PC-9 (cell line): ENCODE measurements at regions not wholly inside any gene's neighbourhood (a gene's known extent, or its start where the extent isn't known, plus 50 kb on each side); places are given as distances from the start of the nearest gene placed in this dataset.

Experiments
- BruUV-seq: library from RNA; stranded (reverse); fragments of 400-500 nt; replicated peaks from 2 replicates; lab custom pipeline; 2021; lab: Mats Ljungman, UMichigan
- CTCF ChIA-PET: fragments of 300-600 bp; sonication (Branson Sonifier 250); formaldehyde crosslinking; loops from one replicate; lab custom pipeline; 2022; ENCODE audit warnings: antibody characterized with exemption; lab: Charles Lee
- POLR2A ChIA-PET: fragments of 300-600 bp; sonication (Branson Sonifier 250); formaldehyde crosslinking; loops from one replicate; lab custom pipeline; 2022; ENCODE audit warnings: antibody characterized with exemption; ENCODE audit not compliant: unreplicated experiment; lab: Charles Lee
- DNase-seq, 2 experiments: peaks; one replicate each; pipeline versions ENCODE4 v3.0.0 to v3.0.0-alpha.2; 2015 to 2022; ENCODE audit warnings: mixed read lengths in 1 of 2
- H2AFZ ChIP-seq: fragments of 200-600 bp; sonication (generic); 2 replicates; pipeline ENCODE4 v1.8.1; 2017; ENCODE audit warnings: antibody characterized with exemption
- H3F3A ChIP-seq: fragments of 200-600 bp; sonication (generic); 2 replicates; pipeline ENCODE4 v1.8.1; 2017; ENCODE audit warnings: antibody characterized with exemption, mild to moderate bottlenecking, low read depth; ENCODE audit not compliant: insufficient read depth
- H3K27ac ChIP-seq: fragments of 200-600 bp; sonication (generic); 2 replicates; pipeline ENCODE4 v1.6.1; 2016; ENCODE audit warnings: mixed run types
- H3K27me3 ChIP-seq: fragments of 200-600 bp; sonication (generic); 2 replicates; pipeline ENCODE4 v1.6.1; 2016; ENCODE audit warnings: low read depth, mixed run types; ENCODE audit not compliant: insufficient read depth
- H3K36me3 ChIP-seq: fragments of 200-600 bp; sonication (generic); 2 replicates; pipeline ENCODE4 v1.6.1; 2016; ENCODE audit warnings: low read depth, mixed run types
- H3K4me1 ChIP-seq: fragments of 200-600 bp; sonication (generic); replicated peaks from 2 replicates; pipeline ENCODE4 v1.6.1; 2016; ENCODE audit warnings: mixed run types; ENCODE audit not compliant: insufficient read depth
- H3K4me2 ChIP-seq: fragments of 200-600 bp; sonication (generic); 2 replicates; pipeline ENCODE4 v1.6.1; 2017; ENCODE audit warnings: mixed run types
- H3K4me3 ChIP-seq: fragments of 200-600 bp; sonication (generic); 2 replicates; pipeline ENCODE4 v1.6.1; 2016; ENCODE audit warnings: mixed run types
- H3K79me2 ChIP-seq: fragments of 200-600 bp; sonication (generic); 2 replicates; pipeline ENCODE4 v1.6.1; 2017; ENCODE audit warnings: low read depth, mixed run types
- H3K9me2 ChIP-seq: fragments of 200-600 bp; sonication (generic); 2 replicates; pipeline ENCODE4 v1.8.1; 2017; ENCODE audit warnings: mild to moderate bottlenecking; ENCODE audit not compliant: insufficient read depth
- H3K9me3 ChIP-seq: fragments of 200-600 bp; sonication (generic); 2 replicates; pipeline ENCODE4 v1.8.1; 2016; ENCODE audit warnings: low read depth; ENCODE audit not compliant: insufficient read depth
- H4K20me1 ChIP-seq: fragments of 200-600 bp; sonication (generic); 2 replicates; pipeline ENCODE4 v1.8.1; 2017; ENCODE audit not compliant: insufficient read depth
- EZH2 ChIP-seq: fragments of 200-600 bp; sonication (generic); IDR thresholded peaks from 2 replicates; pipeline ENCODE4 v1.8.0; 2017; ENCODE audit warnings: antibody characterized with exemption, low read depth
- intact Hi-C: fragments of 100-400 bp; cut with micrococcal nuclease; formaldehyde crosslinking; loops from one replicate; pipeline ENCODE4 v1.10.0; 2022; ENCODE audit not compliant: unreplicated experiment
- TF ChIP-seq, protein P1 (sequence below): fragments of 200-600 bp; sonication (generic); conservative IDR thresholded peaks from 2 replicates; pipeline ENCODE4 v1.6.1; 2017; ENCODE audit warnings: mixed run types, antibody characterized with exemption, mild to moderate bottlenecking, moderate library complexity

DNA sequence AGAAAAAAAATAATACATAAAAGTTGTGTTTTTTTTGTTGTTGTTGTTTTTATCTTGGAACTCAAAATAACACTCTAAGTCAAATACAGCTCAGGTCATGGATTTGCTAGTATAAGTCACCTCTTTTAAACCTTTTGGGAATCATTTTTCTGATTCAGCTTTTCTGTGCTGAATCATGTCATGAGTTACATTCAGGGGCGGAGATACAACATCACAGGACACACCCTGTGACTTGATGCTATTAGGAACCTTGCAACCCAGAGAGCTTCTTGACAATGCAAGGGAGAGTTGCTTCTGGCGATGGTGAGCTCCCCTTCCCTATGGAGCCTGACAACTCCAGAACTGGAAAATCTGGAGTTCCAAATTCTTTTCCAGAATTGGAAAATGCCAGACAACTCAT lies 358.3 kb upstream of the C16orf82 start:
- no peaks in the 10 kb centered on the region for H4K20me1 ChIP-seq
- CTCF ChIA-PET: no interaction called here
- H3K4me3 ChIP-seq: no peak overlapping the region
- BruUV-seq: no TSS peak
- no peaks in the 10 kb centered on the region for H3K79me2 ChIP-seq
- no peaks in the 10 kb centered on the region for H3K9me2 ChIP-seq
- TF ChIP-seq EZH2: no peak
- H3F3A ChIP-seq: no peaks in the 10 kb centered on the region
- no peaks in the 10 kb centered on the region for H3K9me3 ChIP-seq
- POLR2A ChIA-PET: no interaction called here
- H3K27me3 ChIP-seq: peaks cover 19% of the 10 kb centered on the region
- H3K4me2 ChIP-seq: no peak overlapping the region
- no peaks in the 10 kb centered on the region for H3K36me3 ChIP-seq
- no peak overlapping the region for H3K27ac ChIP-seq
- H3K4me1 ChIP-seq: no peaks in the 10 kb centered on the region
- intact Hi-C loops: no loop called here
- H2AFZ ChIP-seq: no peak overlapping the region
- DNase-seq: no peak

DNA sequence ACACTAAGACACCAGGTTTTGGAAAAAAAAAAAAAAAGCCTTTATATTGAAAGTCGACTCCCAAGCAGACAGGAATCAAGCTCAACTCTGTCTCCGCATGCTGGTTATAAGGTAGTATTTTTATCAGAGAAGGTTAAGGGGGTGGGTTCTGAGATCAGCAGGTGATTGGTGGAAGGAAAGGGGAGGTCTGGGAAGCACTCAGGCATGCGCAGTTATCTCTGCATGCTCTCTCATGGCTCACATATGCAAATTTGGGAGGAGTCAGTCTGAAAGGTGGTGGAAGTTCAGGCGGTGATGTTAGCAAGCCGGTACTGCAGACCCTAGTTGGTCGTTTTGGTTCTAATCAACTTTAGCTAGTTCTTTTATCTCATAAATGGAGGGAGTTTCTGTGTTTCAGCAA lies 357.6 kb upstream of the C16orf82 start:
- Histone ChIP-seq H3F3A (no peaks in the 10 kb centered on the region), H3K4me1 (no peaks in the 10 kb centered on the region), H3K36me3 (no peaks in the 10 kb centered on the region), H3K9me3 (no peaks in the 10 kb centered on the region), H3K4me2 (no peak overlapping the region), H3K79me2 (no peaks in the 10 kb centered on the region), H3K9me2 (no peaks in the 10 kb centered on the region), H3K4me3 (no peak overlapping the region), H2AFZ (no peak overlapping the region), H4K20me1 (no peaks in the 10 kb centered on the region), H3K27ac (no peak overlapping the region), H3K27me3 (peaks cover 26% of the 10 kb centered on the region)
- no TSS peak for BruUV-seq
- intact Hi-C loops: no loop called here
- ChIA-PET CTCF (no interaction called here), POLR2A (no interaction called here)
- no peak for DNase-seq
- no peak for TF ChIP-seq EZH2
- TF ChIP-seq, protein P1, sequence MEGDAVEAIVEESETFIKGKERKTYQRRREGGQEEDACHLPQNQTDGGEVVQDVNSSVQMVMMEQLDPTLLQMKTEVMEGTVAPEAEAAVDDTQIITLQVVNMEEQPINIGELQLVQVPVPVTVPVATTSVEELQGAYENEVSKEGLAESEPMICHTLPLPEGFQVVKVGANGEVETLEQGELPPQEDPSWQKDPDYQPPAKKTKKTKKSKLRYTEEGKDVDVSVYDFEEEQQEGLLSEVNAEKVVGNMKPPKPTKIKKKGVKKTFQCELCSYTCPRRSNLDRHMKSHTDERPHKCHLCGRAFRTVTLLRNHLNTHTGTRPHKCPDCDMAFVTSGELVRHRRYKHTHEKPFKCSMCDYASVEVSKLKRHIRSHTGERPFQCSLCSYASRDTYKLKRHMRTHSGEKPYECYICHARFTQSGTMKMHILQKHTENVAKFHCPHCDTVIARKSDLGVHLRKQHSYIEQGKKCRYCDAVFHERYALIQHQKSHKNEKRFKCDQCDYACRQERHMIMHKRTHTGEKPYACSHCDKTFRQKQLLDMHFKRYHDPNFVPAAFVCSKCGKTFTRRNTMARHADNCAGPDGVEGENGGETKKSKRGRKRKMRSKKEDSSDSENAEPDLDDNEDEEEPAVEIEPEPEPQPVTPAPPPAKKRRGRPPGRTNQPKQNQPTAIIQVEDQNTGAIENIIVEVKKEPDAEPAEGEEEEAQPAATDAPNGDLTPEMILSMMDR: no peak

DNA sequence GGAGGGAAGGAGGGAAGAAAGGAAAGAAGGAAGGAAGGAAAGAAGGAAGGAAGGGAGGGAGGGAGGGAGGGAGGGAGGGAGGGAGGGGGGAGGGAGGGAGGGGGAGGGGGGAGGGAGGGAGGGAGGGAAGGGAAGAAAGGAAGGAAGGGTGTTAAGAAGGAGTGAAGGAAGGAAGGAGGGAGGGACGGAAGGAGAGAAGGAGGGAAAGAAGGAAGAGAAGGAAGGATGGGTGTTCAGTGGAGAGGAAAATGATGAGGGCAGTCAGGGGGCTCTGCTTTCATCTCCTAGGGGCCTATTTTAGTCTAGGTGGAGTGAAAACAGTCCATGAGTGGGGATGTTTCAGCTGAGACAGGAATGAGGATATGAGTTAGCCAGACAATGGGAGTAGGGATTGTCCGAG lies 357.0 kb upstream of the C16orf82 start:
- H3K4me3 ChIP-seq: no peak overlapping the region
- no peaks in the 10 kb centered on the region for H3K79me2 ChIP-seq
- intact Hi-C loops: no loop called here
- H3K9me3 ChIP-seq: no peaks in the 10 kb centered on the region
- H3F3A ChIP-seq: no peaks in the 10 kb centered on the region
- H3K4me2 ChIP-seq: no peak overlapping the region
- ChIA-PET POLR2A (no interaction called here), CTCF (no interaction called here)
- H2AFZ ChIP-seq: no peak overlapping the region
- H3K9me2 ChIP-seq: no peaks in the 10 kb centered on the region
- H3K36me3 ChIP-seq: no peaks in the 10 kb centered on the region
- BruUV-seq: no TSS peak
- DNase-seq: no peak
- no peaks in the 10 kb centered on the region for H4K20me1 ChIP-seq
- no peak for TF ChIP-seq EZH2
- TF ChIP-seq, protein P1: no peak
- H3K27me3 ChIP-seq: peaks cover 31% of the 10 kb centered on the region
- no peak overlapping the region for H3K27ac ChIP-seq
- H3K4me1 ChIP-seq: no peaks in the 10 kb centered on the region

DNA sequence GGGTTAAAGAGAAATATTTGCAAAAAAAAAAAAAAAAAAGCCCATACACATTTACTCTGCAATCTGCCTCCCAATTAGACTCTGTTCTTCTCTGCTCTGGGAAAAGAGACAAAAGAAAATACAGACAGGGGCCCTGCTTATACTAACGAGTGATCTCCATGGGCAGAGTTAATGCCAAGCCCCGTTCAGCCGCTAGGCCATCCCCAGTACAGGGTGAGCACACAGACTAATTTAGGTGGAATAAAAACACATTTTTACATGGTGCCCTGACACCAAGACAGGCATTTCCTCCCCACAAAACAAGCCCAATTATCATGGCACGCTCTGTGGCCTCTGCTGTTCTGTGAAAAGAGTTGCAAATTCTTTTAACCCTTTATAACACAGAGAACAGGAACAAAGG lies 356.3 kb upstream of the C16orf82 start:
- DNase-seq: no peak
- Histone ChIP-seq H3K9me3 (no peaks in the 10 kb centered on the region), H3K36me3 (no peaks in the 10 kb centered on the region), H3K4me2 (no peak overlapping the region), H3K27ac (no peak overlapping the region), H4K20me1 (no peaks in the 10 kb centered on the region), H2AFZ (no peak overlapping the region), H3K4me1 (no peaks in the 10 kb centered on the region), H3F3A (no peaks in the 10 kb centered on the region), H3K79me2 (no peaks in the 10 kb centered on the region), H3K9me2 (no peaks in the 10 kb centered on the region), H3K4me3 (no peak overlapping the region), H3K27me3 (peaks cover 38% of the 10 kb centered on the region)
- POLR2A ChIA-PET: no interaction called here
- TF ChIP-seq, protein P1: no peak
- no peak for TF ChIP-seq EZH2
- CTCF ChIA-PET: no interaction called here
- no TSS peak for BruUV-seq
- intact Hi-C loops: no loop called here
